Neural crest cell (in vitro differentiated cells): ENCODE measurements at regions not wholly inside any gene's neighbourhood (a gene's known extent, or its start where the extent isn't known, plus 50 kb on each side); places are given as distances from the start of the nearest gene placed in this dataset.
A peak's percentile ranks its signal among the peaks of the same experiment; 100 is the strongest.
"Not testable (repeated sequence)": the region's sequence is repeated elsewhere in the genome, so short reads cannot be mapped to it uniquely, and the experiment has no call there.

Experiments
- DNase-seq: peaks from one replicate; pipeline ENCODE4 v3.0.0; 2021; ENCODE audit warnings: low read depth, mixed read lengths, low spot score
- H3K27ac Mint-ChIP-seq: one replicate; pipeline ENCODE4 v1.8.0; 2021; ENCODE audit warnings: mild to moderate bottlenecking, mixed read lengths; ENCODE audit not compliant: unreplicated experiment
- H3K27me3 Mint-ChIP-seq: 2 replicates; pipeline ENCODE4 v1.8.0; 2021; ENCODE audit warnings: low read depth, mild to moderate bottlenecking, mixed read lengths
- H3K36me3 Mint-ChIP-seq: 2 replicates; pipeline ENCODE4 v1.8.0; 2021; ENCODE audit warnings: low read depth, mild to moderate bottlenecking, mixed read lengths
- H3K4me1 Mint-ChIP-seq: 2 replicates; pipeline ENCODE4 v1.8.0; 2021; ENCODE audit warnings: mixed read lengths
- H3K4me3 Mint-ChIP-seq: one replicate; pipeline ENCODE4 v1.8.0; 2021; ENCODE audit warnings: mild to moderate bottlenecking, mixed read lengths
- H3K9me3 Mint-ChIP-seq: 2 replicates; pipeline ENCODE4 v1.8.0; 2021; ENCODE audit warnings: mixed read lengths
- TF ChIP-seq, protein P1 (sequence below): fragments of 200-600 bp; sonication (generic); conservative IDR thresholded peaks from 2 replicates; pipeline ENCODE4 v1.5.0; 2021; ENCODE audit warnings: antibody characterized with exemption, mild to moderate bottlenecking

DNA sequence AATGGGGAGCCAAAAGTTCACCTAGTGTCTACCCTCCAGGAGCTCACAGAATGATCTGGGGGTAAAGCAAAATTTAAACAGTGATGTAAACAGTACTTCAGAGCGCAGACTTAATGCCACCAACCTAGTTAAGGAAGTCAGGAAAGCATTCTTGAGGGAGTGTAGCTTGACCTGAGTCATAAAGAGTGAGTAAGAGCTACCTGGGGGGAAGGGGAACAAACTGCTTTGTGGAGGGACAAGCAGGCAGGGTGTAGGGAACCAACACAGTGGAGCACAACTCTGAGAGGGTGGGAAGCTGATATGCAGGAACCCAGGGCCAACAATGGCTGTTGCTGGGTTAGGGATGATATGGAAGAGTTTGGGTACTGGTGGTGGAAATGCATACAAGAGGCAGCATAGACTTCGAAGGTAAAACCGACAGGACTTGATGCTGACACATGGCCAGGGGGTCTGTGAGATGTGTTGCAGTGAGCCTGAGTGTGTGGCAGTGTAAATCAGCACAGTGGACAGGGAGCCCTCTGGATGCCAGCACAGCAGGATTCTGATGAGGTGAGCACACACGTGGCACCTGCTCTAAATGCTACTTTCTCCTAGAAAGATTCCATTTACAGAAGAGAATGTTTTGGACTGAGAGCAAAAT, 58.3 kb upstream of the CYP2D6 start:
- Mint-ChIP-seq H3K27me3 (no peaks in the 10 kb centered on the region), H3K36me3 (no peaks in the 10 kb centered on the region), H3K4me3 (no peak overlapping the region), H3K9me3 (no peaks in the 10 kb centered on the region), H3K4me1 (peaks cover 23% of the 10 kb centered on the region), H3K27ac (no peak overlapping the region)
- TF ChIP-seq, protein P1, sequence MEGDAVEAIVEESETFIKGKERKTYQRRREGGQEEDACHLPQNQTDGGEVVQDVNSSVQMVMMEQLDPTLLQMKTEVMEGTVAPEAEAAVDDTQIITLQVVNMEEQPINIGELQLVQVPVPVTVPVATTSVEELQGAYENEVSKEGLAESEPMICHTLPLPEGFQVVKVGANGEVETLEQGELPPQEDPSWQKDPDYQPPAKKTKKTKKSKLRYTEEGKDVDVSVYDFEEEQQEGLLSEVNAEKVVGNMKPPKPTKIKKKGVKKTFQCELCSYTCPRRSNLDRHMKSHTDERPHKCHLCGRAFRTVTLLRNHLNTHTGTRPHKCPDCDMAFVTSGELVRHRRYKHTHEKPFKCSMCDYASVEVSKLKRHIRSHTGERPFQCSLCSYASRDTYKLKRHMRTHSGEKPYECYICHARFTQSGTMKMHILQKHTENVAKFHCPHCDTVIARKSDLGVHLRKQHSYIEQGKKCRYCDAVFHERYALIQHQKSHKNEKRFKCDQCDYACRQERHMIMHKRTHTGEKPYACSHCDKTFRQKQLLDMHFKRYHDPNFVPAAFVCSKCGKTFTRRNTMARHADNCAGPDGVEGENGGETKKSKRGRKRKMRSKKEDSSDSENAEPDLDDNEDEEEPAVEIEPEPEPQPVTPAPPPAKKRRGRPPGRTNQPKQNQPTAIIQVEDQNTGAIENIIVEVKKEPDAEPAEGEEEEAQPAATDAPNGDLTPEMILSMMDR = no peak
- DNase-seq = no peak

DNA sequence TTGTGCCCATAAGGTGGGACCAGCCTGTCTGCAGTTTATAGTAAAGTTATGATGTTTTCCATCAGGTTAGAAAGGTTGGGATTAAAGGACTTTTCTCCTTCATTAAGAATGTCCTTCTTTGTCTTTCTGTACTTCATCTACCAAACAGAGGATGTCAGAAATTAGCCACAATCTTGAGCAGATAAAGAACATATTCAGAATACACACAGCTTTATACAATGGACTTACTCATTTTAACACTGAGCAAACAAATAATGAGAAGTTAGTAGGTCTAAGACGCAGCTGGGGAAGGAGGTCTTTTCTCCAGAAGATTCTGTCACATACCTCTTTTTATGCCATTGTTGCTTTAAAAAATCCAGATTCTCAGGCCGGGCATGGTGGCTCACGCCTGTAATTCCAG, 57.0 kb upstream of the CYP2D6 start:
- Mint-ChIP-seq H3K4me1 (peaks cover 23% of the 10 kb centered on the region), H3K4me3 (no peak overlapping the region), H3K27me3 (no peaks in the 10 kb centered on the region), H3K27ac (no peak overlapping the region), H3K9me3 (no peaks in the 10 kb centered on the region), H3K36me3 (no peaks in the 10 kb centered on the region)
- TF ChIP-seq, protein P1 = no peak
- no peak for DNase-seq

- Mint-ChIP-seq H3K27ac (no peak overlapping the region), H3K36me3 (no peaks in the 10 kb centered on the region), H3K4me3 (no peak overlapping the region), H3K27me3 (no peaks in the 10 kb centered on the region), H3K9me3 (no peaks in the 10 kb centered on the region), H3K4me1 (peaks cover 16% of the 10 kb centered on the region)
- TF ChIP-seq, protein P1 = no peak
- no peak for DNase-seq
These were observed 55.4 kb upstream of the CYP2D6 start for GRCh38 chr22:42185915-42186439.

GRCh38 chr22:42184852-42185251, 54.2 kb upstream of the CYP2D6 start:
- H3K4me1 Mint-ChIP-seq = peaks cover 8% of the 10 kb centered on the region
- TF ChIP-seq, protein P1 = no peak
- no peak overlapping the region for H3K27ac Mint-ChIP-seq
- H3K9me3 Mint-ChIP-seq = no peaks in the 10 kb centered on the region
- H3K4me3 Mint-ChIP-seq = no peak overlapping the region
- no peaks in the 10 kb centered on the region for H3K27me3 Mint-ChIP-seq
- no peaks in the 10 kb centered on the region for H3K36me3 Mint-ChIP-seq
- DNase-seq = no peak

GRCh38 chr22:42183461-42184059, 53.0 kb upstream of the CYP2D6 start:
- H3K9me3 Mint-ChIP-seq, DNase-seq, H3K4me3 Mint-ChIP-seq, H3K4me1 Mint-ChIP-seq, H3K27me3 Mint-ChIP-seq, H3K36me3 Mint-ChIP-seq, H3K27ac Mint-ChIP-seq: not testable (repeated sequence)

DNA sequence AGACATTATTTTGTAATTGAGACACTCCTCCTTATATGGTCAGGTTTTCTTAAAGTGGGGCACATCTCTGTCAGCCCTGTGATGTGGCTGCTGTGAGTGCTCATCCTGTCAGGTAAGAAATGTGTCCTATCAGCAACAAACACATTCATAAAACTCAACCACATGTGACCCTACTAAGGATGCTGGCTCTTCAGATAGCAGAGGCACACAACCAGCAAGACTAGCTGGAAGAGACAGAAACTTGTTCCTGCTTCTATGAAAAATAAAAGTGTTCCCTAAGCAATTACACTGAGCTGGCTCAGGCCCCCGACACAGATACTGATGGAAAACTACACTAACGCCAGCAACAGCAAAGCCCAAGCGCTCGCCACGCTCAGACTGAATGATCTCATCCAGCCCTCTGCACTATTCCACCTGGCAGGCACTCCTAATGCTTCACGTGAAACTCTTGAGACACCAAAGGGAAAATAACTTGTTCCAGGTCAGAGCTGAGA, 49.8 kb upstream of the CYP2D6 start:
- no peak for DNase-seq
- Mint-ChIP-seq H3K27me3 (no peaks in the 10 kb centered on the region), H3K4me3 (no peak overlapping the region), H3K27ac (peak overlapping the region; percentile 94), H3K36me3 (peaks cover 2% of the 10 kb centered on the region), H3K4me1 (no peaks in the 10 kb centered on the region), H3K9me3 (no peaks in the 10 kb centered on the region)
- TF ChIP-seq, protein P1 = no peak
